ENCODE measurements at regions not wholly inside any gene's neighbourhood (a gene's known extent, or its start where the extent isn't known, plus 50 kb on each side); places are given as distances from the start of the nearest gene placed in this dataset.

DNA sequence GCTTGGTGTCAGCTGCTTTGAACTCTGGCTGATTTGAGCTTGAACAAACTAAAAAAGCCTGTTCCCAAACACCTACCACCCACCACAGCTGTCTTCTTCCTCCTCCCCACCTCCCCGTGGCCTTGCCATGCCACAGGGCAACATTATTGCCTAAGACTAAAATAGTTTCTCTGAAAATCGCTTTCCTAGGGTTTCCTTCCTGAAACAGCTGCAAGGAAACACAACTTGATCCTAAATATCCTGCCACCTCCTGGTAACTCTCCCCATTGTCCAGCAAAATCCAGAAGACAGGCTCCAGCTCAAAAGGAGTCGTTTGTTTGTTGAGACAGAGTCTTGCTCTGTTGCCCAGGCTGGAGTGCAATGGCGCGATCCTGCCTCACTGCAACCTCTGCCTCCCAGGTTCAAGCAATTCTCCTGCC lies 193.9 kb upstream of the TPM1 start:
- ChIA-PET CTCF (interaction anchor here (0.9 to 1.6 kb wide), 7 partner anchors 20 to 238 kb away, joined by 3 to 7 read pairs (median 4); no protein-coding TSS in a partner anchor), POLR2A (interaction anchor here (1.0 kb wide), 1 partner anchor 200 kb away, joined by 3 read pairs; no protein-coding TSS in a partner anchor)
- DNase-seq (ENCODE audit: low read depth), result no peak
- no peaks in the 10 kb centered on the region for H3K27me3 ChIP-seq (ENCODE audit: control insufficient read depth, insufficient read depth, low read length)
- H3K4me3 ChIP-seq (ENCODE audit: low read depth, low read length), result no peak overlapping the region
- H3K36me3 ChIP-seq (ENCODE audit: control insufficient read depth, insufficient read depth, low read length), result no peaks in the 10 kb centered on the region
- TF ChIP-seq, protein P1, sequence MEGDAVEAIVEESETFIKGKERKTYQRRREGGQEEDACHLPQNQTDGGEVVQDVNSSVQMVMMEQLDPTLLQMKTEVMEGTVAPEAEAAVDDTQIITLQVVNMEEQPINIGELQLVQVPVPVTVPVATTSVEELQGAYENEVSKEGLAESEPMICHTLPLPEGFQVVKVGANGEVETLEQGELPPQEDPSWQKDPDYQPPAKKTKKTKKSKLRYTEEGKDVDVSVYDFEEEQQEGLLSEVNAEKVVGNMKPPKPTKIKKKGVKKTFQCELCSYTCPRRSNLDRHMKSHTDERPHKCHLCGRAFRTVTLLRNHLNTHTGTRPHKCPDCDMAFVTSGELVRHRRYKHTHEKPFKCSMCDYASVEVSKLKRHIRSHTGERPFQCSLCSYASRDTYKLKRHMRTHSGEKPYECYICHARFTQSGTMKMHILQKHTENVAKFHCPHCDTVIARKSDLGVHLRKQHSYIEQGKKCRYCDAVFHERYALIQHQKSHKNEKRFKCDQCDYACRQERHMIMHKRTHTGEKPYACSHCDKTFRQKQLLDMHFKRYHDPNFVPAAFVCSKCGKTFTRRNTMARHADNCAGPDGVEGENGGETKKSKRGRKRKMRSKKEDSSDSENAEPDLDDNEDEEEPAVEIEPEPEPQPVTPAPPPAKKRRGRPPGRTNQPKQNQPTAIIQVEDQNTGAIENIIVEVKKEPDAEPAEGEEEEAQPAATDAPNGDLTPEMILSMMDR (IDR thresholded peaks at IDR 0.05; ENCODE audit: insufficient read depth, low read depth, low read length), result peak; percentile 34

DNA sequence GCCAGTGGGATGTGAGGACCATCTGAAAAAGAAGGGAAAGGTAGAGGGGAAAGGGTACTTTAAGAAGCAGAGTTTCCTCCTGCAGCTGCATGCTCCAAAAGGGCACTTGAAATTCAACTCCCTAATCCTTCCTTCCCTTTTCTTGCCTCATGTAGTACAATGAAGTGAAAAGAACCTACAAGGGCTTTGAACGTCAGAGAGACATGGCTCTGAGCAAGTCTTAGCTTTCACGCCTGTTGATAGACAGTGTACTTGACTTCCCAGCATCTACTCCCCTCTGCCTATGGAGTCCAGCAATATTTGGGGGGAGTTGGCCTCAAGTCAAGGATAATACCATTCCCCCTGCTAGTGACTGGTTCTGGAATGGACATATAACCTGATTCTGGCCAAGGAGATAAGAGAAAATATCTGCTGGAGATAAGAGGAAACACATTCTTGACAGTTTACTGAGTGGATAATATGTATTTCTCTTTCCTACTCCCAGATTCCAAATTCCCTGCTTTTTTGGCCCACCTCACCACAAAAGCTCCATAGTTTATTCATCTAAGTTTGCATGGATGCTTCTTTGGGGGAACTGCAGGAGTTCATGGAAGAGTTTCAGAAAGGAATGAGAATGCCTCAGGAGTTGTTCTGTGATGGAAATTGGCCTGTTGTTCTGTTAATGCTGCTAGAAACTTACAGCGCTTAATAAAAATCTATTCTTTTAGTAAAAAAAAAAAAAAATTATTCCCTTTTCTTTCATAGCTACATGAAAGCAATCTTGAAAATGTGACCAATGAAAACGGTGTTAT lies 193.0 kb upstream of the TPM1 start:
- TF ChIP-seq, protein P1 (IDR thresholded peaks at IDR 0.05; ENCODE audit: insufficient read depth, low read depth, low read length), result no peak
- Histone ChIP-seq H3K27me3 (ENCODE audit: control insufficient read depth, insufficient read depth, low read length) (no peaks in the 10 kb centered on the region), H3K4me3 (ENCODE audit: low read depth, low read length) (no peak overlapping the region), H3K36me3 (ENCODE audit: control insufficient read depth, insufficient read depth, low read length) (no peaks in the 10 kb centered on the region)
- ChIA-PET POLR2A (interaction anchor here (0.6 to 1.0 kb wide), 3 partner anchors 47 to 410 kb away, joined by 3 to 6 read pairs (median 5); no protein-coding TSS in a partner anchor), CTCF (interaction anchor here (0.8 to 1.6 kb wide), 6 partner anchors 26 to 237 kb away, joined by 3 to 7 read pairs (median 4); no protein-coding TSS in a partner anchor)
- DNase-seq (ENCODE audit: low read depth), result no peak

DNA sequence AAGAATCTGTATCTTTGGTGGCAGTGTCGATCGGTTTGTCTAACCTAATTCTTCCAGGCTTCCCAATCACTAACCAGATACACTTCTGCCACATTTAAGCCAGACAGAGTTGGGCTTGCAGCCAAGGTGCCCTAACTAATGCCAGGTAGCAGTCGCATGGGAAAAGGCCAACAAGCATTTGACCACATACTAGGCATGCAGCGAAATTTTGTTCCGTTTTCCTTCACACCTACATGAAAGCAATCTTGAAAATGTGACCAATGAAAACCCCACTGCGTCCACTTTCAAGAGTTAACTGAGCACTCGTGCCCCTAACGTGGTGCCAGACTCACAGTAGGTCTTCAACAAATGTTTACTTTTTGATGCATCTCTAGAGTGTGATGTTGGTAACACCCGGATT lies 192.2 kb upstream of the TPM1 start:
- no peaks in the 10 kb centered on the region for H3K36me3 ChIP-seq (ENCODE audit: control insufficient read depth, insufficient read depth, low read length)
- ChIA-PET CTCF (interaction anchor here (0.8 to 1.3 kb wide), 2 partner anchors 22 to 197 kb away, joined by 3 to 5 read pairs; no protein-coding TSS in a partner anchor), POLR2A (interaction anchor here (0.6 kb wide), 2 partner anchors 46 to 410 kb away, joined by 5 to 6 read pairs; no protein-coding TSS in a partner anchor)
- H3K4me3 ChIP-seq (ENCODE audit: low read depth, low read length), result no peak overlapping the region
- H3K27me3 ChIP-seq (ENCODE audit: control insufficient read depth, insufficient read depth, low read length), result no peaks in the 10 kb centered on the region
- TF ChIP-seq, protein P1 (IDR thresholded peaks at IDR 0.05; ENCODE audit: insufficient read depth, low read depth, low read length), result no peak
- DNase-seq (ENCODE audit: low read depth), result no peak

DNA sequence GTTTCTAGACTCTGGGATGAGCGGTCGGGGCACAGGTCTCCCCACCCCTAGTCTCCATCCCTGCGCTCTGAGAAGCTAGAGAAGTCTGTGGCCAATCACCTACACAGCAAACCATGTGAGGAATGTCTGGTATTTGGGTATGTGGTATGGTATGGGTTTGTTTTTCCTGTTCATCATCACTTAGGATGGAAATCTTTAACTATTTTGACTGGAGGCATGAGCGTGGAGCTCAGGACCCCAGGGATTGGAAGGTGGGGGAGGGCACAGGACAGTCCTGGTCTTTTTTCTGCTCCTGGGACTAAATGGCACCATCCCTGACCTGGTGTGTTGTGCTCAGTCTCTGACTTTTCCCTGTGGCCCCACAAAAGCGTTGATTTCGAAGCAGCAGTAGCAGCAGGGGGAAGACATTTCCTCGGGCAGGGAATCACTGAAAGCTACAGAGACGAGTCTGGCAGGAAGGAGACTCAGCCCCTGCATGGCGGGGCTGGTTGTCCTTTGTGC lies 191.7 kb upstream of the TPM1 start:
- Histone ChIP-seq H3K4me3 (ENCODE audit: low read depth, low read length) (no peak overlapping the region), H3K36me3 (ENCODE audit: control insufficient read depth, insufficient read depth, low read length) (no peaks in the 10 kb centered on the region), H3K27me3 (ENCODE audit: control insufficient read depth, insufficient read depth, low read length) (no peaks in the 10 kb centered on the region)
- TF ChIP-seq, protein P1 (IDR thresholded peaks at IDR 0.05; ENCODE audit: insufficient read depth, low read depth, low read length), result no peak
- ChIA-PET CTCF (interaction anchor here (0.6 to 1.3 kb wide), 3 partner anchors 19 to 190 kb away, joined by 3 to 4 read pairs (median 3); no protein-coding TSS in a partner anchor), POLR2A (interaction anchor here (0.6 kb wide), 1 partner anchor 197 kb away, joined by 3 read pairs; no protein-coding TSS in a partner anchor)
- no peak for DNase-seq (ENCODE audit: low read depth)
